ENCODE measurements at regions not wholly inside any gene's neighbourhood (a gene's known extent, or its start where the extent isn't known, plus 50 kb on each side); places are given as distances from the start of the nearest gene placed in this dataset.

- H3K4me3 ChIP-seq (ENCODE audit: low read length, poor library complexity, severe bottlenecking) = no peak overlapping the region
- H4K20me1 ChIP-seq (ENCODE audit: insufficient read depth, low read length, poor library complexity, severe bottlenecking) = no peaks in the 10 kb centered on the region
- no peak overlapping the region for H3K9ac ChIP-seq (ENCODE audit: low read depth, low read length, poor library complexity, severe bottlenecking)
- no peaks in the 10 kb centered on the region for H3F3A ChIP-seq (ENCODE audit: low read depth)
- no peaks in the 10 kb centered on the region for H3K9me2 ChIP-seq (replicated peaks; ENCODE audit: low read depth, low read length)
- TF ChIP-seq CTCF (conservative IDR thresholded peaks at IDR 0.05; ENCODE audit: low read length) (no peak), EZH2phosphoT487 (IDR thresholded peaks at IDR 0.05; ENCODE audit: borderline replicate concordance) (no peak)
- no peaks in the 10 kb centered on the region for H3K9me3 ChIP-seq (ENCODE audit: insufficient read depth, low read depth, low read length)
- no peaks in the 10 kb centered on the region for H3K27me3 ChIP-seq (ENCODE audit: insufficient read depth, low read length, poor library complexity, severe bottlenecking)
- no peaks in the 10 kb centered on the region for H3K79me2 ChIP-seq (ENCODE audit: insufficient read depth, low read length)
- H3K4me2 ChIP-seq (ENCODE audit: low read depth, low read length, poor library complexity, severe bottlenecking) = no peak overlapping the region
- no peak overlapping the region for H2AFZ ChIP-seq (ENCODE audit: low read length)
- no peaks in the 10 kb centered on the region for H3K36me3 ChIP-seq (ENCODE audit: insufficient read depth, low read length)
- no peaks in the 10 kb centered on the region for H3K4me1 ChIP-seq (ENCODE audit: insufficient read depth, low read length, poor library complexity, severe bottlenecking)
These were observed 144.4 kb upstream of the ATXN7L3B start for GRCh38 chr12:74393272-74393671.

- no peaks in the 10 kb centered on the region for H3K9me2 ChIP-seq (replicated peaks; ENCODE audit: low read depth, low read length)
- H4K20me1 ChIP-seq (ENCODE audit: insufficient read depth, low read length, poor library complexity, severe bottlenecking) = no peaks in the 10 kb centered on the region
- H3K27me3 ChIP-seq (ENCODE audit: insufficient read depth, low read length, poor library complexity, severe bottlenecking) = no peaks in the 10 kb centered on the region
- no peaks in the 10 kb centered on the region for H3K4me1 ChIP-seq (ENCODE audit: insufficient read depth, low read length, poor library complexity, severe bottlenecking)
- H3K9me3 ChIP-seq (ENCODE audit: insufficient read depth, low read depth, low read length) = no peaks in the 10 kb centered on the region
- no peak overlapping the region for H3K4me3 ChIP-seq (ENCODE audit: low read length, poor library complexity, severe bottlenecking)
- H3K4me2 ChIP-seq (ENCODE audit: low read depth, low read length, poor library complexity, severe bottlenecking) = no peak overlapping the region
- no peak overlapping the region for H3K9ac ChIP-seq (ENCODE audit: low read depth, low read length, poor library complexity, severe bottlenecking)
- no peak overlapping the region for H2AFZ ChIP-seq (ENCODE audit: low read length)
- TF ChIP-seq CTCF (conservative IDR thresholded peaks at IDR 0.05; ENCODE audit: low read length) (no peak), EZH2phosphoT487 (IDR thresholded peaks at IDR 0.05; ENCODE audit: borderline replicate concordance) (no peak)
- H3F3A ChIP-seq (ENCODE audit: low read depth) = no peaks in the 10 kb centered on the region
- no peaks in the 10 kb centered on the region for H3K36me3 ChIP-seq (ENCODE audit: insufficient read depth, low read length)
- no peaks in the 10 kb centered on the region for H3K79me2 ChIP-seq (ENCODE audit: insufficient read depth, low read length)
These were observed 143.0 kb upstream of the ATXN7L3B start for GRCh38 chr12:74394647-74395046.

GRCh38 chr12:74401035-74401434, 136.6 kb upstream of the ATXN7L3B start:
- no peak overlapping the region for H3K4me2 ChIP-seq (ENCODE audit: low read depth, low read length, poor library complexity, severe bottlenecking)

More at GRCh38 chr12:74401035-74401434, 136.6 kb upstream of the ATXN7L3B start:
- Histone ChIP-seq H3K4me1 (ENCODE audit: insufficient read depth, low read length, poor library complexity, severe bottlenecking) (no peaks in the 10 kb centered on the region), H3K9me3 (ENCODE audit: insufficient read depth, low read depth, low read length) (no peaks in the 10 kb centered on the region), H3K27me3 (ENCODE audit: insufficient read depth, low read length, poor library complexity, severe bottlenecking) (no peaks in the 10 kb centered on the region), H4K20me1 (ENCODE audit: insufficient read depth, low read length, poor library complexity, severe bottlenecking) (no peaks in the 10 kb centered on the region), H3K9me2 (replicated peaks; ENCODE audit: low read depth, low read length) (no peaks in the 10 kb centered on the region), H2AFZ (ENCODE audit: low read length) (no peak overlapping the region), H3K79me2 (ENCODE audit: insufficient read depth, low read length) (no peaks in the 10 kb centered on the region), H3K36me3 (ENCODE audit: insufficient read depth, low read length) (no peaks in the 10 kb centered on the region), H3K9ac (ENCODE audit: low read depth, low read length, poor library complexity, severe bottlenecking) (no peak overlapping the region), H3K4me3 (ENCODE audit: low read length, poor library complexity, severe bottlenecking) (no peak overlapping the region), H3F3A (ENCODE audit: low read depth) (no peaks in the 10 kb centered on the region)
- no peak for TF ChIP-seq CTCF (conservative IDR thresholded peaks at IDR 0.05; ENCODE audit: low read length)
- TF ChIP-seq EZH2phosphoT487 (IDR thresholded peaks at IDR 0.05; ENCODE audit: borderline replicate concordance) = no peak

Data from Loucy (cell line).